ENCODE measurements at regions not wholly inside any gene's neighbourhood (a gene's known extent, or its start where the extent isn't known, plus 50 kb on each side); places are given as distances from the start of the nearest gene placed in this dataset.
"Not testable (repeated sequence)": the region's sequence is repeated elsewhere in the genome, so short reads cannot be mapped to it uniquely, and the experiment has no call there.

GRCh38 chr5:97458851-97459250 is 275.8 kb upstream of the RIOK2 start:
- DNase-seq (ENCODE audit: low spot score), result no peak
- intact Hi-C loops (cut with DNase I), result no loop called here

GRCh38 chr5:97471951-97472350 is 288.9 kb upstream of the RIOK2 start:
- intact Hi-C loops (cut with DNase I), result no loop called here
- DNase-seq (ENCODE audit: low spot score), result peak; percentile 76

GRCh38 chr5:97475847-97476246 is 292.8 kb upstream of the RIOK2 start:
- no peak for DNase-seq (ENCODE audit: low spot score)
- intact Hi-C loops (cut with DNase I), result no loop called here

GRCh38 chr5:97476852-97477534 is 293.9 kb upstream of the RIOK2 start:
- no peak for DNase-seq (ENCODE audit: low spot score)
- intact Hi-C loops (cut with DNase I), result no loop called here

GRCh38 chr5:97478483-97478882 is 295.4 kb upstream of the RIOK2 start:
- intact Hi-C loops (cut with DNase I), result no loop called here
- DNase-seq (ENCODE audit: low spot score), result no peak

- intact Hi-C loops (cut with DNase I), result no loop called here
- DNase-seq (ENCODE audit: low spot score), result no peak
These were observed 297.3 kb upstream of the RIOK2 start for GRCh38 chr5:97480313-97480712.

GRCh38 chr5:97488126-97488668 is 305.1 kb upstream of the RIOK2 start:
- intact Hi-C loops (cut with DNase I), result loop anchor here in 1 of 2 donors (5.0 kb wide), 1 partner anchor 34 kb away; no protein-coding TSS in a partner anchor
- DNase-seq (ENCODE audit: low spot score), result no peak

GRCh38 chr5:97489010-97489840 is 306.2 kb upstream of the RIOK2 start:
- no peak for DNase-seq (ENCODE audit: low spot score)
- intact Hi-C loops (cut with DNase I), result loop anchor here in 1 of 2 donors (5.0 kb wide), 1 partner anchor 33 kb away; no protein-coding TSS in a partner anchor

GRCh38 chr5:97494465-97494864 is 311.4 kb upstream of the RIOK2 start:
- DNase-seq (ENCODE audit: low spot score), result no peak
- intact Hi-C loops (cut with DNase I), result no loop called here

GRCh38 chr5:97495301-97495700 is 312.3 kb upstream of the RIOK2 start:
- DNase-seq (ENCODE audit: low spot score), result no peak
- intact Hi-C loops (cut with DNase I), result no loop called here

GRCh38 chr5:97496037-97496436 is 313.0 kb upstream of the RIOK2 start:
- DNase-seq (ENCODE audit: low spot score), result no peak
- intact Hi-C loops (cut with DNase I), result no loop called here

GRCh38 chr5:97498657-97499056 is 315.6 kb upstream of the RIOK2 start:
- intact Hi-C loops (cut with DNase I), result no loop called here
- no peak for DNase-seq (ENCODE audit: low spot score)

- peak; percentile 66 for DNase-seq (ENCODE audit: low spot score)
- intact Hi-C loops (cut with DNase I), result no loop called here
These were observed 316.6 kb upstream of the RIOK2 start for GRCh38 chr5:97499605-97500004.

- DNase-seq (ENCODE audit: low spot score), result no peak
- intact Hi-C loops (cut with DNase I), result no loop called here
These were observed 318.4 kb upstream of the RIOK2 start for GRCh38 chr5:97501286-97501964.

- intact Hi-C loops (cut with DNase I), result no loop called here
- no peak for DNase-seq (ENCODE audit: low spot score)
These were observed 318.9 kb upstream of the RIOK2 start for GRCh38 chr5:97501965-97502305.

GRCh38 chr5:97508864-97509263 is 325.8 kb upstream of the RIOK2 start:
- intact Hi-C loops (cut with DNase I), result no loop called here

GRCh38 chr5:97519565-97519964 is 336.5 kb upstream of the RIOK2 start:
- intact Hi-C loops (cut with DNase I), result not testable (repeated sequence)

More at GRCh38 chr5:97508864-97509263, 325.8 kb upstream of the RIOK2 start:
- no peak for DNase-seq (ENCODE audit: low spot score)

GRCh38 chr5:97523336-97523735 is 340.3 kb upstream of the RIOK2 start:
- intact Hi-C loops (cut with DNase I), result loop anchor here in 1 of 2 donors (5.0 kb wide), 1 partner anchor 36 kb away; no protein-coding TSS in a partner anchor
- DNase-seq (ENCODE audit: low spot score), result not testable (repeated sequence)

More at GRCh38 chr5:97519565-97519964, 336.5 kb upstream of the RIOK2 start:
- DNase-seq (ENCODE audit: low spot score), result not testable (repeated sequence)

GRCh38 chr5:97525780-97526179 is 342.7 kb upstream of the RIOK2 start:
- intact Hi-C loops (cut with DNase I), result no loop called here

GRCh38 chr5:97528941-97529340 is 345.9 kb upstream of the RIOK2 start:
- intact Hi-C loops (cut with DNase I), result no loop called here
- no peak for DNase-seq (ENCODE audit: low spot score)

More at GRCh38 chr5:97525780-97526179, 342.7 kb upstream of the RIOK2 start:
- DNase-seq (ENCODE audit: low spot score), result no peak
